NT2/D1 (cell line): ENCODE measurements at regions not wholly inside any gene's neighbourhood (a gene's known extent, or its start where the extent isn't known, plus 50 kb on each side); places are given as distances from the start of the nearest gene placed in this dataset.

ENCODE experiments used
- SUZ12 ChIP-seq: IDR thresholded peaks from 2 replicates; pipeline ENCODE4 v1.6.1; 2011; ENCODE audit not compliant: insufficient read length, insufficient read depth; ENCODE audit errors: extremely low read depth
- YY1 ChIP-seq: IDR thresholded peaks from 2 replicates; pipeline ENCODE4 v1.6.1; 2011; ENCODE audit not compliant: insufficient read length, insufficient read depth
- ZNF274 ChIP-seq: IDR thresholded peaks from 2 replicates; pipeline ENCODE4 v1.6.1; 2011; ENCODE audit warnings: mild to moderate bottlenecking, low read depth, low read length

- TF ChIP-seq ZNF274 (no peak), YY1 (no peak), SUZ12 (no peak)
Measured at GRCh38 chr22:49218142-49218541, 609.5 kb downstream of the BRD1 start.
